ENCODE measurements at regions not wholly inside any gene's neighbourhood (a gene's known extent, or its start where the extent isn't known, plus 50 kb on each side); places are given as distances from the start of the nearest gene placed in this dataset.

GRCh38 chr16:11447272-11447671 lies 102.0 kb downstream of the RMI2 start:
- DNase-seq, result no peak

- no peak for DNase-seq
Measured at GRCh38 chr16:11447836-11448235, 102.6 kb downstream of the RMI2 start.

GRCh38 chr16:11448796-11449416 lies 103.6 kb downstream of the RMI2 start:
- no peak for DNase-seq

GRCh38 chr16:11449716-11450115 lies 104.5 kb downstream of the RMI2 start:
- DNase-seq, result peak; percentile 11

- DNase-seq, result no peak
Measured at GRCh38 chr16:11450136-11450535, 104.9 kb downstream of the RMI2 start.

GRCh38 chr16:11452298-11452697 lies 107.0 kb downstream of the RMI2 start:
- DNase-seq, result no peak

- no peak for DNase-seq
Measured at GRCh38 chr16:11452746-11453389, 107.6 kb downstream of the RMI2 start.

- no peak for DNase-seq
Measured at GRCh38 chr16:11456741-11457140, 111.5 kb downstream of the RMI2 start.

GRCh38 chr16:11459722-11460121 lies 114.5 kb downstream of the RMI2 start:
- DNase-seq, result no peak

GRCh38 chr16:11460820-11461594 lies 115.7 kb downstream of the RMI2 start:
- no peak for DNase-seq

- DNase-seq, result no peak
Measured at GRCh38 chr16:11461595-11461990, 116.3 kb downstream of the RMI2 start.

GRCh38 chr16:11462036-11462435 lies 116.8 kb downstream of the RMI2 start:
- no peak for DNase-seq

GRCh38 chr16:11462861-11463260 lies 117.6 kb downstream of the RMI2 start:
- DNase-seq, result no peak

- DNase-seq, result no peak
Measured at GRCh38 chr16:11464241-11464640, 119.0 kb downstream of the RMI2 start.

GRCh38 chr16:11465675-11466074 lies 120.4 kb downstream of the RMI2 start:
- no peak for DNase-seq

- DNase-seq, result peak; percentile 15
Measured at GRCh38 chr16:11470676-11471415, 115.9 kb downstream of the LITAF start.

GRCh38 chr16:11471548-11471947 lies 115.2 kb downstream of the LITAF start:
- no peak for DNase-seq

GRCh38 chr16:11472410-11472809 lies 114.3 kb downstream of the LITAF start:
- DNase-seq, result no peak

- no peak for DNase-seq
Measured at GRCh38 chr16:11472851-11473250, 113.9 kb downstream of the LITAF start.

- no peak for DNase-seq
Measured at GRCh38 chr16:11473728-11474127, 113.0 kb downstream of the LITAF start.

GRCh38 chr16:11474617-11475291 lies 112.0 kb downstream of the LITAF start:
- no peak for DNase-seq

GRCh38 chr16:11475896-11476630 lies 110.7 kb downstream of the LITAF start:
- DNase-seq, result no peak

All from suppressor macrophage treated with lipopolysaccharide for 4 hours (primary cell).